IMR-90 (cell line): ENCODE measurements at regions not wholly inside any gene's neighbourhood (a gene's known extent, or its start where the extent isn't known, plus 50 kb on each side); places are given as distances from the start of the nearest gene placed in this dataset.

ENCODE experiments used
- ATAC-seq: fragments of 200-7000 bp; cut with Tn5 transposase; 2 replicates; pipeline ENCODE4 v1.9.1; 2020; ENCODE audit warnings: low read depth, mild to moderate bottlenecking, moderate library complexity
- BruUV-seq: library from RNA; stranded (reverse); fragments of 400-500 nt; replicated peaks from 2 replicates; lab custom pipeline; 2021; lab: Mats Ljungman, UMichigan
- CTCF ChIA-PET: fragments of 300-600 bp; formaldehyde crosslinking; extraction: SDS; loops from one replicate; lab custom pipeline; 2021; ENCODE audit warnings: antibody characterized with exemption; lab: Yijun Ruan, JAX
- POLR2A ChIA-PET: fragments of 300-600 bp; sonication (Branson Sonifier 250); formaldehyde crosslinking; loops from one replicate; lab custom pipeline; 2022; ENCODE audit warnings: antibody characterized with exemption; ENCODE audit not compliant: unreplicated experiment; lab: Charles Lee
- DNase-seq: peaks from one replicate; pipeline ENCODE4 v3.0.0; 2013
- H2AFZ ChIP-seq: replicated peaks from 2 replicates; pipeline ENCODE3; 2013; ENCODE audit warnings: low read length, mild to moderate bottlenecking; ENCODE audit not compliant: poor library complexity
- H2AK5ac ChIP-seq: 2 replicates; pipeline ENCODE4 v1.6.1; 2013; ENCODE audit warnings: low read depth, low read length, inconsistent platforms
- H2AK9ac ChIP-seq: replicated peaks from 2 replicates; pipeline ENCODE3; 2013; ENCODE audit warnings: mild to moderate bottlenecking, low read depth, low read length, moderate library complexity; ENCODE audit not compliant: poor library complexity
- H2BK120ac ChIP-seq: 2 replicates; pipeline ENCODE4 v1.6.1; 2013; ENCODE audit warnings: low read depth, low read length, inconsistent platforms
- H2BK15ac ChIP-seq: 3 replicates; pipeline ENCODE4 v1.6.1; 2013; ENCODE audit warnings: low read depth, low read length, inconsistent platforms
- H2BK20ac ChIP-seq: 2 replicates; pipeline ENCODE4 v1.6.1; 2013; ENCODE audit warnings: low read depth, mild to moderate bottlenecking, inconsistent platforms, low read length, moderate library complexity
- H2BK5ac ChIP-seq: 2 replicates; pipeline ENCODE4 v1.6.1; 2013; ENCODE audit warnings: mild to moderate bottlenecking, low read depth, low read length, inconsistent platforms; ENCODE audit not compliant: poor library complexity, severe bottlenecking
- H3K14ac ChIP-seq: replicated peaks from 2 replicates; pipeline ENCODE4 v1.6.1; 2013; ENCODE audit warnings: low read depth, low read length, inconsistent platforms
- H3K18ac ChIP-seq: 2 replicates; pipeline ENCODE4 v1.6.1; 2013; ENCODE audit warnings: low read depth, low read length, control low read depth
- H3K23ac ChIP-seq: 2 replicates; pipeline ENCODE4 v1.6.1; 2013; ENCODE audit warnings: low read depth, low read length, inconsistent platforms
- H3K27ac ChIP-seq: 2 replicates; pipeline ENCODE4 v1.5.1; 2013; ENCODE audit warnings: mild to moderate bottlenecking, control low read depth, low read length; ENCODE audit not compliant: insufficient read depth
- H3K27me3 ChIP-seq: 2 replicates; pipeline ENCODE4 v1.6.1; 2013; ENCODE audit warnings: low read length; ENCODE audit not compliant: control insufficient read depth, insufficient read depth
- H3K36me3 ChIP-seq: 2 replicates; pipeline ENCODE4 v1.6.1; 2013; ENCODE audit warnings: low read length, mixed read lengths; ENCODE audit not compliant: control insufficient read depth, insufficient read depth
- H3K4ac ChIP-seq: 2 replicates; pipeline ENCODE4 v1.6.1; 2013; ENCODE audit warnings: low read depth, low read length, inconsistent platforms
- H3K4me1 ChIP-seq: 2 replicates; pipeline ENCODE4 v1.6.1; 2013; ENCODE audit warnings: low read length, mixed read lengths; ENCODE audit not compliant: control insufficient read depth, insufficient read depth
- H3K4me2 ChIP-seq: 2 replicates; pipeline ENCODE4 v1.6.1; 2013; ENCODE audit warnings: low read depth, mild to moderate bottlenecking, control low read depth, low read length, moderate library complexity
- H3K4me3 ChIP-seq: 2 replicates; pipeline ENCODE4 v1.5.1; 2013; ENCODE audit warnings: low read depth, mild to moderate bottlenecking, control low read depth, low read length, moderate library complexity; ENCODE audit not compliant: insufficient read depth
- H3K56ac ChIP-seq: 2 replicates; pipeline ENCODE4 v1.6.1; 2013; ENCODE audit warnings: low read length, inconsistent platforms; ENCODE audit not compliant: insufficient read depth; ENCODE audit errors: extremely low read depth
- H3K79me1 ChIP-seq, 2 experiments: 2 replicates each; pipeline ENCODE4 v1.6.1; 2013; ENCODE audit warnings: low read length in 2 of 2, inconsistent platforms in 1 of 2, low read depth in 1 of 2
- H3K9ac ChIP-seq: 2 replicates; pipeline ENCODE4 v1.6.1; 2013; ENCODE audit warnings: low read depth, low read length, control low read depth
- H3K9me1 ChIP-seq: 2 replicates; pipeline ENCODE4 v1.6.1; 2013; ENCODE audit warnings: low read length, inconsistent platforms; ENCODE audit not compliant: insufficient read depth
- H3K9me3 ChIP-seq: 2 replicates; pipeline ENCODE4 v1.6.1; 2013; ENCODE audit warnings: low read length; ENCODE audit not compliant: control insufficient read depth, insufficient read depth
- H4K20me1 ChIP-seq: 2 replicates; pipeline ENCODE4 v1.6.1; 2013; ENCODE audit warnings: low read length, inconsistent platforms; ENCODE audit not compliant: insufficient read depth
- H4K5ac ChIP-seq: 2 replicates; pipeline ENCODE4 v1.6.1; 2013; ENCODE audit warnings: mild to moderate bottlenecking, low read depth, low read length, control low read depth
- H4K8ac ChIP-seq, 2 experiments: 2 replicates each; pipeline ENCODE4 v1.6.1; 2013; ENCODE audit warnings: low read depth in 2 of 2, low read length in 2 of 2, control low read depth in 1 of 2, inconsistent platforms in 1 of 2
- H4K91ac ChIP-seq: 2 replicates; pipeline ENCODE4 v1.6.1; 2013; ENCODE audit warnings: low read depth, low read length, inconsistent platforms; ENCODE audit not compliant: insufficient read depth
- BHLHE40 ChIP-seq: fragments of 150-350 bp; IDR thresholded peaks from 2 replicates; pipeline ENCODE4 v1.6.1; 2016; ENCODE audit warnings: mild to moderate bottlenecking, low read depth, low read length
- CEBPB ChIP-seq: IDR thresholded peaks from 2 replicates; pipeline ENCODE4 v1.6.1; 2012; ENCODE audit warnings: low read depth, low read length, improper control_type of control experiment
- CHD1 ChIP-seq: IDR thresholded peaks from 2 replicates; pipeline ENCODE4 v1.6.1; 2012; ENCODE audit warnings: low read depth, low read length, improper control_type of control experiment
- FOS ChIP-seq: fragments of 150-350 bp; IDR thresholded peaks from 2 replicates; pipeline ENCODE4 v1.6.1; 2016; ENCODE audit warnings: low read depth, low read length
- MAFK ChIP-seq: IDR thresholded peaks from 2 replicates; pipeline ENCODE4 v1.6.1; 2012; ENCODE audit warnings: low read depth, low read length, improper control_type of control experiment
- MAZ ChIP-seq: IDR thresholded peaks from 2 replicates; pipeline ENCODE4 v1.6.1; 2012; ENCODE audit warnings: low read depth, mild to moderate bottlenecking, low read length, improper control_type of control experiment, moderate library complexity, borderline replicate concordance
- MXI1 ChIP-seq: IDR thresholded peaks from 2 replicates; pipeline ENCODE4 v1.6.1; 2012; ENCODE audit warnings: low read depth, mild to moderate bottlenecking, low read length, moderate library complexity, borderline replicate concordance
- NFE2L2 ChIP-seq: fragments of 150-350 bp; IDR thresholded peaks from 2 replicates; pipeline ENCODE4 v1.6.1; 2016; ENCODE audit warnings: low read depth, mild to moderate bottlenecking, low read length
- POLR2A ChIP-seq: IDR thresholded peaks from 2 replicates; pipeline ENCODE4 v1.6.1; 2012; ENCODE audit warnings: mild to moderate bottlenecking, low read depth, low read length
- RAD21 ChIP-seq: IDR thresholded peaks from 2 replicates; pipeline ENCODE4 v1.6.1; 2012; ENCODE audit warnings: low read length, improper control_type of control experiment
- RCOR1 ChIP-seq: IDR thresholded peaks from 2 replicates; pipeline ENCODE4 v1.6.1; 2012; ENCODE audit warnings: mild to moderate bottlenecking, low read length, improper control_type of control experiment; ENCODE audit not compliant: insufficient replicate concordance
- RFX5 ChIP-seq: IDR thresholded peaks from 2 replicates; pipeline ENCODE4 v1.8.0; 2012; ENCODE audit warnings: low read depth, mild to moderate bottlenecking, low read length, moderate library complexity
- SMC3 ChIP-seq: fragments of 150-350 bp; IDR thresholded peaks from 2 replicates; pipeline ENCODE4 v1.6.1; 2016; ENCODE audit warnings: low read depth, mild to moderate bottlenecking, antibody characterized with exemption, low read length, moderate library complexity
- WGBS, 2 experiments: methylation state at CpG; one replicate each; pipeline versions ENCODE4 v1.1.5 to v1.1.7; 2013; ENCODE audit warnings: missing lambda C conversion rate in 2 of 2; ENCODE audit not compliant: insufficient read length in 1 of 2; ENCODE audit errors: extremely low coverage in 2 of 2; 5-methylcytosine and 5-hydroxymethylcytosine counted together
- dilution Hi-C: fragments of 300-500 bp; cut with HindIII; formaldehyde crosslinking; loops from one replicate; pipeline ENCODE4 v1.14.3; 2018; ENCODE audit warnings: low sequenced_read_pairs; ENCODE audit not compliant: unreplicated experiment
- in situ Hi-C: fragments of 300-500 bp; cut with MboI; formaldehyde crosslinking; loops from 3 replicates; pipeline ENCODE4 v1.14.3; 2019; ENCODE audit warnings: low sequenced_read_pairs, inconsistent platforms, mixed read lengths
- intact Hi-C: fragments of 100-400 bp; cut with micrococcal nuclease; formaldehyde crosslinking; loops from 2 replicates; pipeline ENCODE4 v1.10.0; 2022
- TF ChIP-seq, protein P1 (sequence below): conservative IDR thresholded peaks from 2 replicates; pipeline ENCODE4 v1.5.1; 2012; ENCODE audit warnings: mild to moderate bottlenecking, low read depth, low read length, improper control_type of control experiment
- TF ChIP-seq, protein P2 (sequence below): fragments of 150-350 bp; IDR thresholded peaks from 2 replicates; pipeline ENCODE4 v1.6.1; 2016; ENCODE audit warnings: low read depth, mild to moderate bottlenecking, low read length, moderate library complexity, borderline replicate concordance
- TF ChIP-seq, protein P3 (sequence below): fragments of 150-350 bp; IDR thresholded peaks from 2 replicates; pipeline ENCODE4 v1.6.1; 2017; ENCODE audit warnings: mild to moderate bottlenecking, antibody characterized with exemption, low read length, low read depth

DNA sequence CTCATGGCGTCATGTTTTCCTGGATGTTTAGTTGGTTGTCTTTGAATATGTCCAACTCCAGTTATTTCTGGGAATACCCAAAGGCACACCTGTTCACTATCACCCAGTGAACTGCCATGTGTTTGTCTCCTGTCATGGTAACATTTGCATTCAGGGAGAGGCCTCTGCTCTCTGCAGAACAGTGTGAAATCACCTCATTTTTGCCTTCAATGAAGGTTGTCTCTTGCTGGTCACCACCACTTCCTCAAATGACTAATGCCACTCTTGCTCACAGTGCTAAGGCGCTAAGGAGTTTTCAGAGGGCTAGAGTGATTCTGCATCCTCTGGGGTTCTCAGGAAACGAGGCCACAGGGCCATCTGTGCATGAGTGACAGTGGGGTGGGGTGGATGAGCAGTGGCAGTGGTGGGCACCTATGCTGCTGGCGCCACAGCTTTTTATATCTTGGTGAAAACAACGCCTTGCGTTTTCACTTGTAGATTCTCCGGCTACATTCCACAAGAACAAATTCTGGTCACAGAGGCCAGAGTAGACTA lies 60.0 kb upstream of the ATP5PO start:
- peak overlapping the region; percentile 95 for H4K91ac ChIP-seq
- intact Hi-C loops (no loop called here), in situ Hi-C loops (no loop called here), dilution Hi-C loops (no loop called here)
- H2AK5ac ChIP-seq, result peak overlapping the region; percentile 96
- H3K4me2 ChIP-seq, result peak overlapping the region; percentile 14
- peak overlapping the region; percentile 97 for H3K23ac ChIP-seq
- CTCF ChIA-PET, result no interaction called here
- peak overlapping the region; percentile 83 for H3K18ac ChIP-seq
- H4K8ac ChIP-seq, result peak overlapping the region; percentile 69 to 98
- H3K4ac ChIP-seq, result peak overlapping the region; percentile 96
- H3K4me1 ChIP-seq, result peaks cover 19% of the 10 kb centered on the region
- peak overlapping the region; percentile 82; the same call in 1 of the 2 replicates for H3K56ac ChIP-seq
- H3K9me3 ChIP-seq, result no peaks in the 10 kb centered on the region
- no TSS peak for BruUV-seq
- peak overlapping the region; percentile 17; the same call in 1 of the 2 replicates for H3K9ac ChIP-seq
- H2BK120ac ChIP-seq, result peak overlapping the region; percentile 97
- peak overlapping the region; percentile 98 for H3K14ac ChIP-seq
- TF ChIP-seq POLR2A, result no peak
- no peak for TF ChIP-seq RAD21
- TF ChIP-seq, protein P1, sequence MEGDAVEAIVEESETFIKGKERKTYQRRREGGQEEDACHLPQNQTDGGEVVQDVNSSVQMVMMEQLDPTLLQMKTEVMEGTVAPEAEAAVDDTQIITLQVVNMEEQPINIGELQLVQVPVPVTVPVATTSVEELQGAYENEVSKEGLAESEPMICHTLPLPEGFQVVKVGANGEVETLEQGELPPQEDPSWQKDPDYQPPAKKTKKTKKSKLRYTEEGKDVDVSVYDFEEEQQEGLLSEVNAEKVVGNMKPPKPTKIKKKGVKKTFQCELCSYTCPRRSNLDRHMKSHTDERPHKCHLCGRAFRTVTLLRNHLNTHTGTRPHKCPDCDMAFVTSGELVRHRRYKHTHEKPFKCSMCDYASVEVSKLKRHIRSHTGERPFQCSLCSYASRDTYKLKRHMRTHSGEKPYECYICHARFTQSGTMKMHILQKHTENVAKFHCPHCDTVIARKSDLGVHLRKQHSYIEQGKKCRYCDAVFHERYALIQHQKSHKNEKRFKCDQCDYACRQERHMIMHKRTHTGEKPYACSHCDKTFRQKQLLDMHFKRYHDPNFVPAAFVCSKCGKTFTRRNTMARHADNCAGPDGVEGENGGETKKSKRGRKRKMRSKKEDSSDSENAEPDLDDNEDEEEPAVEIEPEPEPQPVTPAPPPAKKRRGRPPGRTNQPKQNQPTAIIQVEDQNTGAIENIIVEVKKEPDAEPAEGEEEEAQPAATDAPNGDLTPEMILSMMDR, result no peak
- TF ChIP-seq MAZ, result no peak
- no peak for TF ChIP-seq CHD1
- TF ChIP-seq FOS, result no peak
- TF ChIP-seq BHLHE40, result no peak
- no peak for TF ChIP-seq MAFK
- TF ChIP-seq MXI1, result no peak
- TF ChIP-seq NFE2L2, result no peak
- TF ChIP-seq RCOR1, result no peak
- TF ChIP-seq, protein P2, sequence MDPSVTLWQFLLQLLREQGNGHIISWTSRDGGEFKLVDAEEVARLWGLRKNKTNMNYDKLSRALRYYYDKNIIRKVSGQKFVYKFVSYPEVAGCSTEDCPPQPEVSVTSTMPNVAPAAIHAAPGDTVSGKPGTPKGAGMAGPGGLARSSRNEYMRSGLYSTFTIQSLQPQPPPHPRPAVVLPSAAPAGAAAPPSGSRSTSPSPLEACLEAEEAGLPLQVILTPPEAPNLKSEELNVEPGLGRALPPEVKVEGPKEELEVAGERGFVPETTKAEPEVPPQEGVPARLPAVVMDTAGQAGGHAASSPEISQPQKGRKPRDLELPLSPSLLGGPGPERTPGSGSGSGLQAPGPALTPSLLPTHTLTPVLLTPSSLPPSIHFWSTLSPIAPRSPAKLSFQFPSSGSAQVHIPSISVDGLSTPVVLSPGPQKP, result no peak
- no peak for TF ChIP-seq RFX5
- TF ChIP-seq, protein P3, sequence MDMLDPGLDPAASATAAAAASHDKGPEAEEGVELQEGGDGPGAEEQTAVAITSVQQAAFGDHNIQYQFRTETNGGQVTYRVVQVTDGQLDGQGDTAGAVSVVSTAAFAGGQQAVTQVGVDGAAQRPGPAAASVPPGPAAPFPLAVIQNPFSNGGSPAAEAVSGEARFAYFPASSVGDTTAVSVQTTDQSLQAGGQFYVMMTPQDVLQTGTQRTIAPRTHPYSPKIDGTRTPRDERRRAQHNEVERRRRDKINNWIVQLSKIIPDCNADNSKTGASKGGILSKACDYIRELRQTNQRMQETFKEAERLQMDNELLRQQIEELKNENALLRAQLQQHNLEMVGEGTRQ, result no peak
- TF ChIP-seq CEBPB, result no peak
- no peak for TF ChIP-seq SMC3
- peak overlapping the region; percentile 95; the same call in 2 of the 3 replicates for H2BK15ac ChIP-seq
- H4K20me1 ChIP-seq, result no peaks in the 10 kb centered on the region
- peak overlapping the region; percentile 74 for H2AFZ ChIP-seq
- POLR2A ChIA-PET, result no interaction called here
- DNase-seq (peak; percentile 43), ATAC-seq (no peak)
- no peaks in the 10 kb centered on the region for H3K27me3 ChIP-seq
- peak overlapping the region; percentile 72 for H4K5ac ChIP-seq
- no peaks in the 10 kb centered on the region for H3K36me3 ChIP-seq
- no peaks in the 10 kb centered on the region for H3K79me1 ChIP-seq
- peak overlapping the region; percentile 89 for H3K27ac ChIP-seq
- peaks cover 21% of the 10 kb centered on the region for H3K9me1 ChIP-seq
- peak overlapping the region; percentile 98 for H2BK5ac ChIP-seq
- no peak overlapping the region for H3K4me3 ChIP-seq
- peak overlapping the region; percentile 94 for H2AK9ac ChIP-seq
- 56% methylated on average over 4 of the region's 7 CpGs; no CpG with 5 or more reads in 1 of the 2 experiments for WGBS, 2 experiments
- peak overlapping the region; percentile 99 for H2BK20ac ChIP-seq
